KOPT-K1 (cell line): ENCODE measurements at regions not wholly inside any gene's neighbourhood (a gene's known extent, or its start where the extent isn't known, plus 50 kb on each side); places are given as distances from the start of the nearest gene placed in this dataset.
"Not testable (repeated sequence)": the region's sequence is repeated elsewhere in the genome, so short reads cannot be mapped to it uniquely, and the experiment has no call there.

Experiments used
- H3K27ac ChIP-seq: fragments of 200-600 bp; sonication (generic); 2 replicates; pipeline ENCODE4 v1.5.1; 2016; ENCODE audit warnings: antibody characterized with exemption, mild to moderate bottlenecking, low read depth, low read length; ENCODE audit not compliant: poor library complexity, severe bottlenecking
- H3K36me3 ChIP-seq: fragments of 200-600 bp; sonication (generic); 2 replicates; pipeline ENCODE4 v1.5.1; 2017; ENCODE audit warnings: antibody characterized with exemption, mild to moderate bottlenecking, low read length, moderate library complexity; ENCODE audit not compliant: insufficient read depth
- H3K9me3 ChIP-seq: fragments of 200-600 bp; sonication (generic); 2 replicates; pipeline ENCODE4 v1.5.1; 2017; ENCODE audit warnings: antibody characterized with exemption, low read length, mild to moderate bottlenecking; ENCODE audit not compliant: insufficient read depth, poor library complexity, severe bottlenecking

- no peak overlapping the region for H3K27ac ChIP-seq
- no peaks in the 10 kb centered on the region for H3K36me3 ChIP-seq
- H3K9me3 ChIP-seq, result no peaks in the 10 kb centered on the region
Observed at GRCh38 chr7:68725843-68726785, 872.2 kb upstream of the AUTS2 start.

- H3K27ac ChIP-seq, H3K9me3 ChIP-seq, H3K36me3 ChIP-seq: not testable (repeated sequence)
Observed at GRCh38 chr7:68728720-68729119, 869.6 kb upstream of the AUTS2 start.

GRCh38 chr7:68729371-68729770, 868.9 kb upstream of the AUTS2 start:
- Histone ChIP-seq H3K27ac (no peak overlapping the region), H3K36me3 (no peaks in the 10 kb centered on the region)

GRCh38 chr7:68730194-68730593, 868.1 kb upstream of the AUTS2 start:
- H3K9me3 ChIP-seq, result no peaks in the 10 kb centered on the region
- no peak overlapping the region for H3K27ac ChIP-seq
- no peaks in the 10 kb centered on the region for H3K36me3 ChIP-seq

More at GRCh38 chr7:68729371-68729770, 868.9 kb upstream of the AUTS2 start:
- H3K9me3 ChIP-seq, result no peaks in the 10 kb centered on the region

GRCh38 chr7:68730964-68731363, 867.3 kb upstream of the AUTS2 start:
- H3K36me3 ChIP-seq, result no peaks in the 10 kb centered on the region
- H3K27ac ChIP-seq, result no peak overlapping the region
- no peaks in the 10 kb centered on the region for H3K9me3 ChIP-seq

GRCh38 chr7:68733219-68734153, 864.8 kb upstream of the AUTS2 start:
- no peaks in the 10 kb centered on the region for H3K9me3 ChIP-seq
- H3K27ac ChIP-seq, result no peak overlapping the region
- H3K36me3 ChIP-seq, result no peaks in the 10 kb centered on the region

GRCh38 chr7:68734431-68734830, 863.8 kb upstream of the AUTS2 start:
- H3K27ac ChIP-seq, result no peak overlapping the region
- no peaks in the 10 kb centered on the region for H3K36me3 ChIP-seq
- H3K9me3 ChIP-seq, result no peaks in the 10 kb centered on the region

GRCh38 chr7:68739306-68739705, 859.0 kb upstream of the AUTS2 start:
- H3K36me3 ChIP-seq, result no peaks in the 10 kb centered on the region
- no peak overlapping the region for H3K27ac ChIP-seq
- no peaks in the 10 kb centered on the region for H3K9me3 ChIP-seq

- peaks cover 6% of the 10 kb centered on the region for H3K9me3 ChIP-seq
- H3K27ac ChIP-seq, result no peak overlapping the region
- no peaks in the 10 kb centered on the region for H3K36me3 ChIP-seq
Observed at GRCh38 chr7:68744036-68744435, 854.2 kb upstream of the AUTS2 start.

GRCh38 chr7:68748934-68749900, 849.1 kb upstream of the AUTS2 start:
- Histone ChIP-seq H3K27ac (no peak overlapping the region), H3K9me3 (peaks cover 6% of the 10 kb centered on the region), H3K36me3 (no peaks in the 10 kb centered on the region)

GRCh38 chr7:68752485-68753178, 845.6 kb upstream of the AUTS2 start:
- Histone ChIP-seq H3K9me3 (peaks cover 4% of the 10 kb centered on the region), H3K36me3 (no peaks in the 10 kb centered on the region), H3K27ac (no peak overlapping the region)

GRCh38 chr7:68754414-68754813, 843.9 kb upstream of the AUTS2 start:
- H3K9me3 ChIP-seq, result no peaks in the 10 kb centered on the region
- no peaks in the 10 kb centered on the region for H3K36me3 ChIP-seq
- H3K27ac ChIP-seq, result no peak overlapping the region

GRCh38 chr7:68756986-68757495, 841.2 kb upstream of the AUTS2 start:
- Histone ChIP-seq H3K27ac (no peak overlapping the region), H3K36me3 (no peaks in the 10 kb centered on the region), H3K9me3 (peaks cover 3% of the 10 kb centered on the region)

- peaks cover 30% of the 10 kb centered on the region for H3K9me3 ChIP-seq
- no peak overlapping the region for H3K27ac ChIP-seq
- no peaks in the 10 kb centered on the region for H3K36me3 ChIP-seq
Observed at GRCh38 chr7:68760556-68760955, 837.7 kb upstream of the AUTS2 start.
